ENCODE measurements at regions not wholly inside any gene's neighbourhood (a gene's known extent, or its start where the extent isn't known, plus 50 kb on each side); places are given as distances from the start of the nearest gene placed in this dataset.

DNA sequence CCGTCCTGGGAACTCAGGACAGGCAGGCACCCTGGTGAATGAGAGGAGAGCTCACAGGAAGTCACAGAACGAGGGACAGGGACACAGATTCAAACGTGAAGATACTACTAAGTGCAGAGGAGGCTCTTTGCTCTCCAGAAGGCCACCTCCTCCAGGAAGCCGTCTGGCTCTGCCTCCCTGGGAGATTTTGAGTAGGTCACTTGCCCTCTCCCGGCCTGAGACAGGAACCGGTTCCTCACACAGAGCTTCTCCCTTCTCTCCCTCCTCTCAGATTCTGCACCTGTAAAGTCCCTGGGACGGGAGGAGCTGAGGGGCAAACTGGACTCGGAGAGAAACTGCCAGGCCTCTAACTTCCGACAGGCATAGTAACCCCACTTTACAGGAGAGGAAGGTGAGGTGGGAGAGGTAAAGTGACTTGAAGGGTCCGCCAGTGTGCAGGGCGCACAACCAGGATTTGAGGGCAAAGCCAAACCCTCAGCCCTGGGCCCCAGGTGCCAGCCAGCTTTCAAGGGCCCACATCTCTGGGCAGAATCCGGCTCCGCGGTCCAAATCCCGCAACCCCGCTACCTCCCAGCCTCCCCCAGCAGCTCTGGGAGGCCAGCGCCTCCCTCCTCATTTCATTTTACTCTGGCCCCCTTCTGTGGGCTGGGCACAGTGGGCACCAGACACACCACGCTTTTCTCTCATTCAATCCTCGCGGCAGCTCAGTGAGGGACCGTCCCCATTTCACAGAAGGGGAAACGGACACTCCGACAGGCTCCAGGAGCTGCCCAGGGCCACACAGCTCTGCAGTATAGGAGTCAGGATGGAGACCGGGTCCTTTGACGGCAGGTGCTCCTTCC, 150.2 kb downstream of the SMAD6 start:
- no peak overlapping the region for H3K4me3 ChIP-seq (ENCODE audit: low read depth, low read length)
- TF ChIP-seq, protein P1, sequence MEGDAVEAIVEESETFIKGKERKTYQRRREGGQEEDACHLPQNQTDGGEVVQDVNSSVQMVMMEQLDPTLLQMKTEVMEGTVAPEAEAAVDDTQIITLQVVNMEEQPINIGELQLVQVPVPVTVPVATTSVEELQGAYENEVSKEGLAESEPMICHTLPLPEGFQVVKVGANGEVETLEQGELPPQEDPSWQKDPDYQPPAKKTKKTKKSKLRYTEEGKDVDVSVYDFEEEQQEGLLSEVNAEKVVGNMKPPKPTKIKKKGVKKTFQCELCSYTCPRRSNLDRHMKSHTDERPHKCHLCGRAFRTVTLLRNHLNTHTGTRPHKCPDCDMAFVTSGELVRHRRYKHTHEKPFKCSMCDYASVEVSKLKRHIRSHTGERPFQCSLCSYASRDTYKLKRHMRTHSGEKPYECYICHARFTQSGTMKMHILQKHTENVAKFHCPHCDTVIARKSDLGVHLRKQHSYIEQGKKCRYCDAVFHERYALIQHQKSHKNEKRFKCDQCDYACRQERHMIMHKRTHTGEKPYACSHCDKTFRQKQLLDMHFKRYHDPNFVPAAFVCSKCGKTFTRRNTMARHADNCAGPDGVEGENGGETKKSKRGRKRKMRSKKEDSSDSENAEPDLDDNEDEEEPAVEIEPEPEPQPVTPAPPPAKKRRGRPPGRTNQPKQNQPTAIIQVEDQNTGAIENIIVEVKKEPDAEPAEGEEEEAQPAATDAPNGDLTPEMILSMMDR (IDR thresholded peaks at IDR 0.05; ENCODE audit: insufficient read depth, low read depth, low read length) = no peak
- no peak for DNase-seq (ENCODE audit: low read depth)

DNA sequence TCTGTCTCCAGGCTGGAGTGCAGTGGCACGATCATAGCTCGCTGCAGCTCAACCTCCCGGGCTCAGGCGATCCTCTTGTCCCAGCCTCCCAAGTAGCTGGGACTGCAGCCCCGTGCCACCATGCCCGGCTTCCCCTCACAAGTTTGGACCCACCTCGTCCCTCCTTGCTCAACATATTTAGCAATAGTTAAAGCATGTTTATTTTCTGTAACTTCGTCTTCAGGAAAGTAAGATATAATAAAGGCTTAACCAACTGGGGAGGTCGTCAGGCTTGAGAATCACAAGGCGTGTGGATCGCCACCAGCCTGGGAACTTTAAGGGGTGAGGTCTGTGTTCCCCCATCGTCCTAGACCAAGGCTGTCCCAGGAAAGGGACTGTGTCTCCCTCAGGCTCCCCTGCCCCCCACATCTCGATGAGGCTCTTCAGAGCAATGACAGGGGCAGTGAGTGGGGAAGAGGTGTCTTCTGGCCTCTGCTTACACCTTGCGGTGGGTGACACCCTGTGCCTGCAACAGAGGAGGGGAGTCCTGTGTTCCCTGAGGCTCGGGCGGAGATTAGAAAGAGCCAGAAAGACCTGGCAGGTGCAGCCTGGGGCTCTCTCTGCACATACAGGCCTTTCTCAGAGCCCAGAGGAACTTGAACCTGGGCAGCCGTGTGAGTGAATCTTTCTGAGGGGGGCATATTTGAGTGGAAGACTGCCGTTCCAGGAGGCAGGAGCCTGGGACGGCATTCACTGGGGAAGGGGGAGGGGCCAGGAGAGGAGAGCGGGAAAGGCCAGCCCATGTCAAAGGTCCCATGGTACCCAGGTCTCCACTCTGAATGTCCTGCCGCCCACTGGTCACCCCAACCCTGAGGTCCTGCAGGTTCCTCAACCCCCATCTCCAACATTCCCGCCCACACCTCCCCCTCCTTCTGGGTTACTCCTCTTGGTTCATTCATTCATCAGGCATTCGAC, 152.3 kb downstream of the SMAD6 start:
- TF ChIP-seq, protein P1 (IDR thresholded peaks at IDR 0.05; ENCODE audit: insufficient read depth, low read depth, low read length) = no peak
- peak; percentile 49 for DNase-seq (ENCODE audit: low read depth)
- no peak overlapping the region for H3K4me3 ChIP-seq (ENCODE audit: low read depth, low read length)

DNA sequence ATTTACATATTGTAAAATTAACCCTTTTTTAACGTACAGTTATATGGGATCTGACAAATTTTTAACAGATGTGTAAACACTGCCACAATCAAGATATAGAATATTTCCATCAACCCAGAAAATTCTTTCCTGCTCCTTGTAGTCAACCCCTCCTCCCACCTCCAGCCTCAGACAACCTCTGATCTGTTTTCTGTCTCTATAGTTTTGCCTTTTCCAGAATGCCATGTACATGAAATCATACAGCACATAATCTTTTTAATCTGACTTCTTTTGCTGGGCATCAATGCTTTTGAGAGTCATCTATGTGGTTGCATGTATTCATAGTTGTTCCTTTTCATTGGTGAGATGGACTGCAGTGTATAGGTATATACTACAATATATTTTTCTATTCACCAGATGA, 153.0 kb downstream of the SMAD6 start:
- H3K4me3 ChIP-seq (ENCODE audit: low read depth, low read length) = no peak overlapping the region
- no peak for DNase-seq (ENCODE audit: low read depth)
- TF ChIP-seq, protein P1 (IDR thresholded peaks at IDR 0.05; ENCODE audit: insufficient read depth, low read depth, low read length) = no peak

DNA sequence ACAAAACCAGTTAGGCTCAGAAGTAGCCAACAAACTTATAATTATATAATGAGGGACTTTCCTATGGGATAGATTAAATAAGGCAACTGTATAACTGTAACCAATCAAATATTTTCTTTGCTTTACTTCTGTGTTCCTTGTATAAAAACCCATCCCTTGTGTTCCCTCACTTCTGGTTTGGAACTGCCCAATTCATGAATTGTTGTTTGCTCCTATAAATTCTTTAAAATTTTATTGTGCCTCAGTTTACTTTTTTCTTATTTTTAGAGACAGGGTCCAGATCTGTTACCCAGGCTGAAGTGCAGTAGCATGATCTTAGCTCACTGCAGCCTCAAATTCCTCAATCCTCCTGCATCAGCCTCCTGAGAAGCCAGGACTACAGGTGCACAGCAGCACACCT, 155.7 kb downstream of the SMAD6 start:
- no peak overlapping the region for H3K4me3 ChIP-seq (ENCODE audit: low read depth, low read length)
- DNase-seq (ENCODE audit: low read depth) = no peak
- TF ChIP-seq, protein P1 (IDR thresholded peaks at IDR 0.05; ENCODE audit: insufficient read depth, low read depth, low read length) = no peak

DNA sequence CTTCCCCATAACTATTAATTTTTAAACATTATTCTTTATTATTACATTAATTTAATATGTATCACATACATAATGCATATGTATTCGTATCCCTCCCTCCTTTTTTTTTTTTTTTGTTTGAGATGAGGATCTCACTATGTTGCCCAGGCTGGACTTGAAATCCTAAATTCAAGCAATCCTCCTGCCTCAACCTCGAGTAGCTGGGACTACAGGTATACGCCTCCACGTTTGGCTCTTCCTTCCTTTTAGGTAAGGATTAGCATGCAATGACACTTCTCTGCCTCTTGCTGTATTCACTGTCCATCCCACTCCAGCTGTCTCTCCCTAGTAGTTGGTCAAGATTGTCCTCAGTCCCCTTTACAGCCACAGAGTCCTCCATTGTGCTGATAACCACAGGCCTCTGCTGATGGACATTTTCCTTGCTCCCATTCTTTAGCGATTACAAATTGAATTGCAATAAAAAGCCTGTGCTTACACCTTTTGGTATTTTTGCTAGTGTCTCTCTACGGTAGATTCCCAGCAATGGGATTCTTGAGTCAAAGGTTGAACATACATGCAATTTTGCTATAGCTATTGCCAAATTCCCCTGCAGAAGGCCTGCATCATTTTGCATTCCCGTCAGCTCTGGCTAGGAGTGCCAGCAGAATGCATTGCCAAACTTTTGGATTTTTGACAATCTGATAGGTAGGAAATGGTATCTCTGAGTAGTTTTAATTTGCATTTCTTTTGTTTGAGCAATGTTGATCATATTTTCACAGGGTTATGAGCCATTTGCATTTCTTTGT, 156.6 kb downstream of the SMAD6 start:
- no peak overlapping the region for H3K4me3 ChIP-seq (ENCODE audit: low read depth, low read length)
- TF ChIP-seq, protein P1 (IDR thresholded peaks at IDR 0.05; ENCODE audit: insufficient read depth, low read depth, low read length) = no peak
- no peak for DNase-seq (ENCODE audit: low read depth)

DNA sequence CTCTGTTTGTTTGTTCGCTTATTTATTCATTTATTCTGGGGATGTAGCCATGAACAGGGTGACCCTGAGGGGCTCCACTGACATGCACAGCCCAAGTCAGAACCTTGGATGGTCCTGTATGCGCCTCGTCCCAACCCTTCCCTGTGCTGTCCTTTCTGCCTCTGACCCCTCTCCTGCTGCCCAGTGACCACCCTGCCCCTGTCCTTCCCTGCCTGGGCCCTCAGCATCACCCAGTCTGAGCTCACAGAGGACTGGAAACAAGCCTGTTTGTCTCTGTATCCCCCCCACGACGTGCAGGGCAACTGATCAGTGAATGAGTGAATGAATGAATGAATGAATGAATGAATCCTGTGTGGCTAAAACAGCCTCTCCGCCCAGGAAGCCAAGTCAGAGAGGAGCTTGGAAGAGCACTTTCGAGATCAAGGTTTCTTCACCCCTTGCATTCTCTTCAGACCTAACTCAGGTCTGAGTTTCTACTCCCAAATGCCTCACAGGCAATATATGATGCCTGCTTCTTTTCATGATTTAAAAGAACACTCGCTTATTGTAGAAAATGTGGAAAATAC, 157.7 kb downstream of the SMAD6 start:
- TF ChIP-seq, protein P1 (IDR thresholded peaks at IDR 0.05; ENCODE audit: insufficient read depth, low read depth, low read length) = no peak
- no peak overlapping the region for H3K4me3 ChIP-seq (ENCODE audit: low read depth, low read length)
- no peak for DNase-seq (ENCODE audit: low read depth)

Data from fibroblast of villous mesenchyme (primary cell).